Breast epithelium (tissue), 3 donors: ENCODE measurements at regions not wholly inside any gene's neighbourhood (a gene's known extent, or its start where the extent isn't known, plus 50 kb on each side); places are given as distances from the start of the nearest gene placed in this dataset.

Experiments
- CTCF ChIP-seq, 3 donors: fragments of 450-650 bp; IDR thresholded peaks; one replicate each; pipeline ENCODE4 v1.5.1; 2016 to 2017; ENCODE audit warnings: antibody characterized with exemption in 3 of 3, mild to moderate bottlenecking in 3 of 3, moderate library complexity in 3 of 3
- POLR2A ChIP-seq: fragments of 450-650 bp; IDR thresholded peaks from one replicate; pipeline ENCODE4 v1.6.1; 2016; ENCODE audit warnings: antibody characterized with exemption, mild to moderate bottlenecking, moderate library complexity
- POLR2AphosphoS5 ChIP-seq, 3 donors: sonication (generic); formaldehyde crosslinking; IDR thresholded peaks; one replicate each; pipeline ENCODE4 v1.6.1; 2017; ENCODE audit warnings: antibody characterized with exemption in 3 of 3

- TF ChIP-seq POLR2AphosphoS5 (IDR thresholded peaks at IDR 0.05) = no peak
- no peak for TF ChIP-seq CTCF (IDR thresholded peaks at IDR 0.05)
- TF ChIP-seq POLR2A = no peak
These were observed 122.9 kb upstream of the LYPLAL1 start for GRCh38 chr1:219050822-219051125.
